HK-2 (cell line): ENCODE measurements at regions not wholly inside any gene's neighbourhood (a gene's known extent, or its start where the extent isn't known, plus 50 kb on each side); places are given as distances from the start of the nearest gene placed in this dataset.

Experiments used
- DNase-seq: peaks from one replicate; pipeline ENCODE4 v3.0.0-alpha.2; 2018; ENCODE audit not compliant: unreplicated experiment

GRCh38 chr1:29516063-29516820 is 279.9 kb downstream of the PTPRU start:
- no peak for DNase-seq

- DNase-seq: no peak
Observed at GRCh38 chr1:29515170-29515955, 279.0 kb downstream of the PTPRU start.

GRCh38 chr1:29514361-29515169 is 278.2 kb downstream of the PTPRU start:
- DNase-seq: no peak

- peak; percentile 63 for DNase-seq
Observed at GRCh38 chr1:29513357-29513756, 277.0 kb downstream of the PTPRU start.

GRCh38 chr1:29511436-29511835 is 275.1 kb downstream of the PTPRU start:
- no peak for DNase-seq

GRCh38 chr1:29508458-29509107 is 272.3 kb downstream of the PTPRU start:
- no peak for DNase-seq

GRCh38 chr1:29506678-29507225 is 270.4 kb downstream of the PTPRU start:
- no peak for DNase-seq

GRCh38 chr1:29505532-29506220 is 269.4 kb downstream of the PTPRU start:
- no peak for DNase-seq

GRCh38 chr1:29504709-29505410 is 268.5 kb downstream of the PTPRU start:
- DNase-seq: no peak

GRCh38 chr1:29504196-29504595 is 267.9 kb downstream of the PTPRU start:
- no peak for DNase-seq

- no peak for DNase-seq
Observed at GRCh38 chr1:29502911-29503840, 266.9 kb downstream of the PTPRU start.

GRCh38 chr1:29502225-29502910 is 266.0 kb downstream of the PTPRU start:
- no peak for DNase-seq

GRCh38 chr1:29501227-29501976 is 265.1 kb downstream of the PTPRU start:
- no peak for DNase-seq

- DNase-seq: no peak
Observed at GRCh38 chr1:29500651-29501050, 264.3 kb downstream of the PTPRU start.

- no peak for DNase-seq
Observed at GRCh38 chr1:29500041-29500440, 263.7 kb downstream of the PTPRU start.

GRCh38 chr1:29499104-29499650 is 262.9 kb downstream of the PTPRU start:
- DNase-seq: no peak
